ENCODE measurements at regions not wholly inside any gene's neighbourhood (a gene's known extent, or its start where the extent isn't known, plus 50 kb on each side); places are given as distances from the start of the nearest gene placed in this dataset.
"Not testable (repeated sequence)": the region's sequence is repeated elsewhere in the genome, so short reads cannot be mapped to it uniquely, and the experiment has no call there.

DNA sequence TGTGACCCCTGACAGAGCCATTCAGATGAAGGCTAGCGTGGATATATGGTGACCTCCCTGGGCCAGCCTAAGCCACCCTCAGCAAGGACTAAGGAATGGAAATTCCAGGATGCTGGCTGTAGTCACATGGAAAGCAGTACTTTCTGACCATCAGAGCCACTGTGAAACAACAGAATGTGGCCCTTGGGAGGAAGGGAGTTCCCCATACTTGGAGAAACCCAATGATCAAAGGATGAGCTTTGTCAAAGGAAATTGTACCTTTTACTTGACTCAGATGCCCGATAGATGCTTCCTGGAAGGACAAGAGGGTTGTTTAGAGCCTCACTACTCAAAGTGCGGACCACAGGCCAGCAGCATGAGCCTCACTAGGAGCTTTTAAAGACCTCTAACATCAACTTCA is 484.5 kb upstream of the PROK2 start:
- TF ChIP-seq, protein P1, sequence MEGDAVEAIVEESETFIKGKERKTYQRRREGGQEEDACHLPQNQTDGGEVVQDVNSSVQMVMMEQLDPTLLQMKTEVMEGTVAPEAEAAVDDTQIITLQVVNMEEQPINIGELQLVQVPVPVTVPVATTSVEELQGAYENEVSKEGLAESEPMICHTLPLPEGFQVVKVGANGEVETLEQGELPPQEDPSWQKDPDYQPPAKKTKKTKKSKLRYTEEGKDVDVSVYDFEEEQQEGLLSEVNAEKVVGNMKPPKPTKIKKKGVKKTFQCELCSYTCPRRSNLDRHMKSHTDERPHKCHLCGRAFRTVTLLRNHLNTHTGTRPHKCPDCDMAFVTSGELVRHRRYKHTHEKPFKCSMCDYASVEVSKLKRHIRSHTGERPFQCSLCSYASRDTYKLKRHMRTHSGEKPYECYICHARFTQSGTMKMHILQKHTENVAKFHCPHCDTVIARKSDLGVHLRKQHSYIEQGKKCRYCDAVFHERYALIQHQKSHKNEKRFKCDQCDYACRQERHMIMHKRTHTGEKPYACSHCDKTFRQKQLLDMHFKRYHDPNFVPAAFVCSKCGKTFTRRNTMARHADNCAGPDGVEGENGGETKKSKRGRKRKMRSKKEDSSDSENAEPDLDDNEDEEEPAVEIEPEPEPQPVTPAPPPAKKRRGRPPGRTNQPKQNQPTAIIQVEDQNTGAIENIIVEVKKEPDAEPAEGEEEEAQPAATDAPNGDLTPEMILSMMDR (IDR thresholded peaks at IDR 0.05): no peak
- TF ChIP-seq EZH2 (IDR thresholded peaks at IDR 0.05) (no peak), EZH2phosphoT487 (IDR thresholded peaks at IDR 0.05) (no peak)
- H3K9me3 Mint-ChIP-seq: no peaks in the 10 kb centered on the region
- no peak for DNase-seq (ENCODE audit: low spot score)
- H3K27ac ChIP-seq: no peak overlapping the region
- no peaks in the 10 kb centered on the region for H3K79me2 ChIP-seq (ENCODE audit: low read depth)
- H3K9me3 ChIP-seq (ENCODE audit: low read depth): no peaks in the 10 kb centered on the region
- H3K27me3 ChIP-seq: no peaks in the 10 kb centered on the region
- H3K27me3 Mint-ChIP-seq (ENCODE audit: insufficient read depth, low read depth): peaks cover 10% of the 10 kb centered on the region
- H3K9ac ChIP-seq: no peak overlapping the region
- no peak overlapping the region for H3K4me2 ChIP-seq
- H4K20me1 ChIP-seq (ENCODE audit: low read depth): no peaks in the 10 kb centered on the region
- peaks cover 31% of the 10 kb centered on the region for H3K4me1 ChIP-seq
- H3K4me1 Mint-ChIP-seq: peaks cover 40% of the 10 kb centered on the region
- no peak overlapping the region for H3K27ac Mint-ChIP-seq
- no peaks in the 10 kb centered on the region for H3K36me3 ChIP-seq
- no peak overlapping the region for H3K4me3 Mint-ChIP-seq
- H3K36me3 Mint-ChIP-seq: no peaks in the 10 kb centered on the region
- no peak overlapping the region for H2AFZ ChIP-seq (replicated peaks)
- H3K4me3 ChIP-seq: no peak overlapping the region
- H3F3A ChIP-seq (ENCODE audit: low read depth): no peaks in the 10 kb centered on the region

DNA sequence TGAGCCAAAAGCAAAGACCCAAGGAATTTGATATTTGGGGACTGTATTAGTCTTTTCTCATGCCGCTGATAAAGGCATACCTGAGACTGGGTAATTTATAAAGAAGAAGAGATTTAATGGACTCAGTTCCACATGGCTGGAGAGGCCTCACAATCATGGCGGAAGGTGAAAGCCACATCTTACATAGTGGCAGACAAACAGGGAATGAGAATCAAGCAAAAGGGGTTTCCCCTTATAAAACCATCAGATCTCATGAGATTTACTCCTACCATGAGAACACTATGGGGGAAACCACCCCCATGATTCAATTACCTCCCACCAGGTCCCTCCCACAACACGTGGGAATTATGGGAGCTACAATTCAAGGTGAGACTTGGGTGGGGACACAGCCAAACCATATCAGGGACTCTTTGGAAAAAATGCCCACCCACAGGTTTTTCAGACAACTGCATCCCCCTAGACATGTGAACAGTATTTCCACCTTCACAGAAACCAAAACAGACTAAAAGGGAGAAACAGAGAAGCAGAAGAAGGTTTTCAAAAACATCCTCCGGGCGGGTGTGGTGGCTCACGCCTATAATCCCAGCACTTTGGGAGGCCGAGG is 482.1 kb upstream of the PROK2 start:
- H3K9me3 ChIP-seq (ENCODE audit: low read depth); H2AFZ ChIP-seq (replicated peaks); H3K9me3 Mint-ChIP-seq; H3F3A ChIP-seq (ENCODE audit: low read depth); H3K4me3 ChIP-seq; DNase-seq (ENCODE audit: low spot score); H4K20me1 ChIP-seq (ENCODE audit: low read depth); H3K27me3 Mint-ChIP-seq (ENCODE audit: insufficient read depth, low read depth); H3K79me2 ChIP-seq (ENCODE audit: low read depth); H3K36me3 ChIP-seq; H3K27ac ChIP-seq; H3K4me3 Mint-ChIP-seq; H3K27ac Mint-ChIP-seq; H3K9ac ChIP-seq; H3K36me3 Mint-ChIP-seq; H3K4me2 ChIP-seq; H3K27me3 ChIP-seq: not testable (repeated sequence)
- peaks cover 38% of the 10 kb centered on the region for H3K4me1 Mint-ChIP-seq
- H3K4me1 ChIP-seq: peaks cover 15% of the 10 kb centered on the region

DNA sequence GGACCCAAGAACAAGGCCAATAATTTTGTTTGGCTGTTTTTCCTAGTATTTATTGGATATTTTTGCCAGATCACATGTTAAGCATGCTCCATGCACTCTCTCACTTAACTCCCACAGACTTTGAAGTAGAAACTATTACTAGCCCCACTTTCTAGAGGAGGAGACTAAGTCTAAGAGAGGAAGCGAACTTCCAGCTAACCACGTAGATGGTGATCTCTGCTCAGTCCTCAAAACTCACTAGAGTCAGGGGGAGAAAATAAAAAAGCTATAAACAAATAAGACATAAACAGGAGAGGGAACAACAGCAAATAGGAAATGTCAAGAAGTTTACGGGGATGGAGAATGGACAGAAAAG is 481.0 kb upstream of the PROK2 start:
- Histone ChIP-seq H3K27ac (no peak overlapping the region), H3K36me3 (no peaks in the 10 kb centered on the region), H4K20me1 (ENCODE audit: low read depth) (no peaks in the 10 kb centered on the region), H3K4me2 (no peak overlapping the region), H3K27me3 (no peaks in the 10 kb centered on the region), H3K4me3 (no peak overlapping the region), H3K9me3 (ENCODE audit: low read depth) (no peaks in the 10 kb centered on the region), H3K4me1 (peaks cover 10% of the 10 kb centered on the region), H3K79me2 (ENCODE audit: low read depth) (no peaks in the 10 kb centered on the region), H3K9ac (no peak overlapping the region), H2AFZ (replicated peaks) (no peak overlapping the region), H3F3A (ENCODE audit: low read depth) (no peaks in the 10 kb centered on the region)
- no peak for DNase-seq (ENCODE audit: low spot score)
- peaks cover 43% of the 10 kb centered on the region for H3K4me1 Mint-ChIP-seq
- no peak for TF ChIP-seq EZH2 (IDR thresholded peaks at IDR 0.05)
- H3K4me3 Mint-ChIP-seq: no peak overlapping the region
- H3K27me3 Mint-ChIP-seq (ENCODE audit: insufficient read depth, low read depth): peaks cover 7% of the 10 kb centered on the region
- H3K27ac Mint-ChIP-seq: no peak overlapping the region
- no peaks in the 10 kb centered on the region for H3K9me3 Mint-ChIP-seq
- no peaks in the 10 kb centered on the region for H3K36me3 Mint-ChIP-seq

DNA sequence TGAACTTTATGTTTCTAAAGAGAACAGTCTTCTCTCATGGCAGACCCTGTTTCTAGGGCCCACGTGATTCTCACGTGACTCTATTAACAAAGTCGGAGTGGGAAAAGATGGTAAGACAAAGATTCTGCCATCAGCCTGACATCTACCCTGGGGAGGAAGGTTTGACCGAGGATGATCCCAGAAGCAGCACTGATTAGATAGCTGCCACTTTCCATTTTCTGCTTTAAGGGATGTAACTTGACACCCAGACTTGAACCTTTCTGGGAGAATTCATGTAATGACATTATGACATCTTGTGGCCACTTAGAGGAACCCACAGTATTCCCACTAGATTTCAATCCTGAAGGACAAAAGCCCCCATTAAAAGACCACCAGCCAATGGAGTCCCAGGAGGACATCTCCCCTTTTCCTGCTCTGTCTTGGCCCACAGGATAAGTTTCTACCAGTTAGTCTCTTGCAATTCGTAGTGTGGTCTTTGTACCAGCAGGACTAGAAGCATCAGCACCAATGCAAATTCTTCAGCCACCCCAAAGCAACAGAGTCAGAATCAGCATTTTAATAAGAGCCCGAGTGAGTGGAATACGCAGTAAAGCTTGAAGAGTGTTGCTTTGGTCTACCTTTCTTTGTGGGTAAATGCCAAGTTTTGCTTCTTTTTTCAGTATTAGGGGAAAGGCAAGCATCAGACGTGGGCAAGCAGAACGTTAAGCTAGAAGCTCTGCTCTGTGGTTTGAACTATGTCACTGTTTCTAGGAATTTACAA is 480.5 kb upstream of the PROK2 start:
- Histone ChIP-seq H3K4me1 (peaks cover 10% of the 10 kb centered on the region), H3K4me3 (no peak overlapping the region), H3K4me2 (no peak overlapping the region), H3K27ac (no peak overlapping the region), H3K79me2 (ENCODE audit: low read depth) (no peaks in the 10 kb centered on the region), H3K27me3 (no peaks in the 10 kb centered on the region), H2AFZ (replicated peaks) (no peak overlapping the region), H3K9ac (no peak overlapping the region), H3K36me3 (no peaks in the 10 kb centered on the region), H3K9me3 (ENCODE audit: low read depth) (no peaks in the 10 kb centered on the region), H4K20me1 (ENCODE audit: low read depth) (no peaks in the 10 kb centered on the region), H3F3A (ENCODE audit: low read depth) (no peaks in the 10 kb centered on the region)
- H3K4me1 Mint-ChIP-seq: peaks cover 45% of the 10 kb centered on the region
- H3K4me3 Mint-ChIP-seq: no peak overlapping the region
- peak; percentile 46 for DNase-seq (ENCODE audit: low spot score)
- peak overlapping the region; percentile 55 for H3K27ac Mint-ChIP-seq
- no peaks in the 10 kb centered on the region for H3K36me3 Mint-ChIP-seq
- no peaks in the 10 kb centered on the region for H3K9me3 Mint-ChIP-seq
- peaks cover 9% of the 10 kb centered on the region for H3K27me3 Mint-ChIP-seq (ENCODE audit: insufficient read depth, low read depth)
- TF ChIP-seq, protein P1 (IDR thresholded peaks at IDR 0.05): peak; percentile 46
- no peak for TF ChIP-seq EZH2 (IDR thresholded peaks at IDR 0.05)
